GM12878 (cell line): ENCODE measurements at regions not wholly inside any gene's neighbourhood (a gene's known extent, or its start where the extent isn't known, plus 50 kb on each side); places are given as distances from the start of the nearest gene placed in this dataset.

Experiments
- ATAC-seq: fragments of 200-7000 bp; cut with Tn5 transposase; 3 replicates; pipeline ENCODE4 v1.9.1; 2020; ENCODE audit warnings: mild to moderate bottlenecking, moderate library complexity
- BruUV-seq: library from RNA; stranded (reverse); fragments of 400-500 nt; replicated peaks from 2 replicates; lab custom pipeline; 2021; lab: Mats Ljungman, UMichigan
- CTCF ChIA-PET: fragments of 300-600 bp; sonication (Branson Sonifier 250); formaldehyde crosslinking; extraction: SDS; loops from one replicate; lab custom pipeline; 2021; ENCODE audit warnings: inconsistent platforms; lab: Yijun Ruan, JAX
- POLR2A ChIA-PET: fragments of 350-600 bp; formaldehyde crosslinking; extraction: SDS; loops from one replicate; lab custom pipeline; 2021; ENCODE audit warnings: inconsistent platforms; lab: Charles Lee
- RAD21 ChIA-PET: fragments of 300-600 bp; sonication (Branson Sonifier 250); formaldehyde crosslinking; loops from one replicate; lab custom pipeline; 2023; ENCODE audit warnings: antibody characterized with exemption; ENCODE audit not compliant: unreplicated experiment; lab: Charles Lee
- SMC1A ChIA-PET: fragments of 300-600 bp; sonication (Branson Sonifier 250); formaldehyde crosslinking; loops from one replicate; lab custom pipeline; 2023; ENCODE audit not compliant: unreplicated experiment, uncharacterized antibody; lab: Charles Lee
- DNase-seq: peaks from one replicate; pipeline ENCODE4 v3.0.0-alpha.2; 2011; ENCODE audit warnings: low read depth, low spot score
- FAIRE-seq: peaks from 3 replicates; lab custom pipeline; 2011; peaks lifted over from hg19 to GRCh38; lab: Jason Lieb, UNC
- H2AFZ ChIP-seq: 2 replicates; pipeline ENCODE4 v1.6.0; 2011; ENCODE audit warnings: low read depth, low read length, control low read depth; ENCODE audit not compliant: control insufficient read depth
- H3K27ac ChIP-seq: 2 replicates; pipeline ENCODE4 v1.5.1; 2011; ENCODE audit warnings: control low read depth; ENCODE audit not compliant: control insufficient read depth, insufficient read depth
- H3K27me3 ChIP-seq, 2 experiments: replicated peaks in 1 of 2; 2 replicates each; pipeline versions ENCODE4 v1.6.0 to v1.6.1; 2011; ENCODE audit warnings: low read length in 1 of 2; ENCODE audit not compliant: control insufficient read depth in 2 of 2, insufficient read depth in 2 of 2
- H3K36me3 ChIP-seq, 2 experiments: 2 replicates each; pipeline ENCODE4 v1.5.1; 2011; ENCODE audit warnings: low read length in 1 of 2; ENCODE audit not compliant: control insufficient read depth in 2 of 2, insufficient read depth in 2 of 2
- H3K4me1 ChIP-seq: 2 replicates; pipeline ENCODE4 v1.6.1; 2011; ENCODE audit warnings: mild to moderate bottlenecking, low read length, moderate library complexity, mixed read lengths; ENCODE audit not compliant: control insufficient read depth, insufficient read depth
- H3K4me2 ChIP-seq: 2 replicates; pipeline ENCODE4 v1.6.0; 2011; ENCODE audit warnings: control low read depth; ENCODE audit not compliant: control insufficient read depth, insufficient read depth
- H3K4me3 ChIP-seq: fragments of 200-600 bp; sonication (generic); 2 replicates; pipeline ENCODE4 v1.5.1; 2016
- H3K79me2 ChIP-seq: 2 replicates; pipeline ENCODE4 v1.6.0; 2011; ENCODE audit warnings: low read length; ENCODE audit not compliant: control insufficient read depth, insufficient read depth
- H3K9ac ChIP-seq: 2 replicates; pipeline ENCODE4 v1.8.0; 2011; ENCODE audit warnings: low read length, control low read depth, mixed read lengths; ENCODE audit not compliant: control insufficient read depth, insufficient read depth
- H3K9me3 ChIP-seq: replicated peaks from 3 replicates; pipeline ENCODE4 v1.5.1; 2011; ENCODE audit warnings: mild to moderate bottlenecking, low read length; ENCODE audit not compliant: control insufficient read depth, insufficient read depth
- H4K20me1 ChIP-seq: 2 replicates; pipeline ENCODE4 v1.6.0; 2011; ENCODE audit not compliant: control insufficient read depth, insufficient read depth
- ATF3 ChIP-seq: IDR thresholded peaks from 2 replicates; pipeline ENCODE4 v1.6.1; 2011; ENCODE audit warnings: low read depth, mild to moderate bottlenecking, low read length, moderate library complexity, borderline replicate concordance; ENCODE audit errors: extremely low read depth
- BACH1 ChIP-seq: fragments of 450-650 bp; IDR thresholded peaks from 2 replicates; pipeline ENCODE4 v1.6.1; 2017; ENCODE audit warnings: mild to moderate bottlenecking, borderline replicate concordance
- CBFB ChIP-seq: IDR thresholded peaks from 2 replicates; pipeline ENCODE4 v1.6.1; 2016; ENCODE audit warnings: antibody characterized with exemption, low read depth
- CREM ChIP-seq: IDR thresholded peaks from 2 replicates; pipeline ENCODE4 v1.6.1; 2014; ENCODE audit warnings: antibody characterized with exemption, low read depth
- CUX1 ChIP-seq: IDR thresholded peaks from 2 replicates; pipeline ENCODE4 v1.6.1; 2012; ENCODE audit warnings: improper control_type of control experiment, low read depth, low read length; ENCODE audit not compliant: insufficient replicate concordance
- EED ChIP-seq: sonication (generic); IDR thresholded peaks from 2 replicates; pipeline ENCODE4 v1.6.1; 2016; ENCODE audit warnings: antibody characterized with exemption, low read depth
- ELK1 ChIP-seq: IDR thresholded peaks from 2 replicates; pipeline ENCODE4 v1.6.1; 2012; ENCODE audit warnings: low read depth, low read length, improper control_type of control experiment
- FOXK2 ChIP-seq: fragments of 450-650 bp; IDR thresholded peaks from 2 replicates; pipeline ENCODE4 v1.6.1; 2017; ENCODE audit warnings: mild to moderate bottlenecking, moderate library complexity
- HDGF ChIP-seq: fragments of 450-650 bp; IDR thresholded peaks from 2 replicates; pipeline ENCODE4 v1.6.1; 2016; ENCODE audit warnings: antibody characterized with exemption
- JUNB ChIP-seq: IDR thresholded peaks from 2 replicates; pipeline ENCODE4 v1.6.1; 2016; ENCODE audit warnings: antibody characterized with exemption, mild to moderate bottlenecking
- JUND ChIP-seq: IDR thresholded peaks from 2 replicates; pipeline ENCODE4 v1.6.1; 2012; ENCODE audit warnings: low read depth, mild to moderate bottlenecking, low read length, improper control_type of control experiment, moderate library complexity
- MYC ChIP-seq: IDR thresholded peaks from 2 replicates; pipeline ENCODE4 v1.6.1; 2011; ENCODE audit warnings: mild to moderate bottlenecking, low read length, moderate library complexity, inconsistent platforms; ENCODE audit not compliant: insufficient read depth, insufficient replicate concordance, insufficient read length, severe bottlenecking
- NBN ChIP-seq: fragments of 450-650 bp; IDR thresholded peaks from 2 replicates; pipeline ENCODE4 v1.6.1; 2016
- RAD21 ChIP-seq: IDR thresholded peaks from 2 replicates; pipeline ENCODE4 v1.6.1; 2011; ENCODE audit warnings: mild to moderate bottlenecking, low read depth, low read length, moderate library complexity; ENCODE audit not compliant: insufficient read depth
- RUNX3 ChIP-seq: IDR thresholded peaks from 2 replicates; pipeline ENCODE4 v1.6.1; 2012; ENCODE audit warnings: low read length, inconsistent platforms
- SUZ12 ChIP-seq: fragments of 200-600 bp; sonication (generic); IDR thresholded peaks from one replicate; pipeline ENCODE4 v1.6.1; 2018; ENCODE audit warnings: antibody characterized with exemption, mild to moderate bottlenecking; ENCODE audit not compliant: unreplicated experiment
- USF2 ChIP-seq: IDR thresholded peaks from 2 replicates; pipeline ENCODE4 v1.6.1; 2011; ENCODE audit warnings: low read depth, low read length, improper control_type of control experiment, borderline replicate concordance
- WRNIP1 ChIP-seq: IDR thresholded peaks from 2 replicates; pipeline ENCODE4 v1.6.1; 2011; ENCODE audit warnings: low read depth, low read length, improper control_type of control experiment, borderline replicate concordance
- ZNF622 ChIP-seq: fragments of 450-650 bp; IDR thresholded peaks from 2 replicates; pipeline ENCODE4 v1.6.1; 2017; ENCODE audit warnings: mild to moderate bottlenecking, inconsistent platforms
- WGBS: methylation state at CpG from one replicate; pipeline ENCODE4 v1.1.6; 2016; ENCODE audit warnings: low lambda C conversion rate; ENCODE audit not compliant: insufficient replicate concordance, insufficient coverage; ENCODE audit errors: missing lambda C conversion rate; 5-methylcytosine and 5-hydroxymethylcytosine counted together
- in situ Hi-C: fragments of 300-500 bp; cut with MboI; formaldehyde crosslinking; loops from 9 replicates; pipeline ENCODE4 v1.14.3; 2018; ENCODE audit warnings: mixed read lengths
- intact Hi-C: fragments of 100-400 bp; cut with micrococcal nuclease; formaldehyde crosslinking; loops from one replicate; pipeline ENCODE4 v1.14.2; 2022; ENCODE audit not compliant: unreplicated experiment

GRCh38 chr20:63087872-63088680 lies 81.3 kb upstream of the BHLHE23 start:
- Histone ChIP-seq H3K4me1 (no peaks in the 10 kb centered on the region), H3K27me3 (no peaks in the 10 kb centered on the region; a peak in 2 of 4 replicates), H3K36me3 (no peaks in the 10 kb centered on the region), H3K9me3 (no peaks in the 10 kb centered on the region), H3K79me2 (no peaks in the 10 kb centered on the region), H4K20me1 (no peaks in the 10 kb centered on the region), H2AFZ (no peak overlapping the region), H3K4me2 (no peak overlapping the region), H3K4me3 (no peak overlapping the region), H3K27ac (no peak overlapping the region), H3K9ac (no peak overlapping the region)
- ChIA-PET CTCF (no interaction called here), POLR2A (no interaction called here), SMC1A (no interaction called here), RAD21 (no interaction called here)
- in situ Hi-C loops (no loop called here), intact Hi-C loops (no loop called here)
- FAIRE-seq: no peak
- no TSS peak for BruUV-seq
- no peak for DNase-seq
- ATAC-seq: no peak
- TF ChIP-seq WRNIP1 (no peak), NBN (no peak), RAD21 (no peak), CREM (no peak), ZNF622 (no peak), BACH1 (no peak), USF2 (no peak), CBFB (no peak), JUNB (no peak), FOXK2 (no peak), JUND (no peak), HDGF (no peak), RUNX3 (no peak), EED (no peak), SUZ12 (no peak), MYC (no peak), CUX1 (no peak), ELK1 (no peak), ATF3 (no peak)
- 45% methylated on average over 32 of the region's 32 CpGs for WGBS
